ENCODE measurements at regions not wholly inside any gene's neighbourhood (a gene's known extent, or its start where the extent isn't known, plus 50 kb on each side); places are given as distances from the start of the nearest gene placed in this dataset.

GRCh38 chr2:107160640-107161239, 274.8 kb upstream of the ST6GAL2 start:
- Mint-ChIP-seq H3K27ac (no peak overlapping the region), H3K4me1 (no peaks in the 10 kb centered on the region), H3K36me3 (no peaks in the 10 kb centered on the region), H3K9me3 (peaks cover 10% of the 10 kb centered on the region), H3K4me3 (no peak overlapping the region)
- DNase-seq (ENCODE audit: low spot score in 2 of 2) (no peak), ATAC-seq (no peak)

GRCh38 chr2:107168141-107168540, 282.2 kb upstream of the ST6GAL2 start:
- no peak for ATAC-seq
- DNase-seq (ENCODE audit: low spot score in 2 of 2): no peak
- H3K4me3 Mint-ChIP-seq: no peak overlapping the region
- no peaks in the 10 kb centered on the region for H3K4me1 Mint-ChIP-seq
- peaks cover 6% of the 10 kb centered on the region for H3K9me3 Mint-ChIP-seq
- H3K27ac Mint-ChIP-seq: no peak overlapping the region
- no peaks in the 10 kb centered on the region for H3K36me3 Mint-ChIP-seq

- Mint-ChIP-seq H3K4me1 (no peaks in the 10 kb centered on the region), H3K4me3 (no peak overlapping the region), H3K36me3 (no peaks in the 10 kb centered on the region), H3K27ac (no peak overlapping the region), H3K9me3 (no peaks in the 10 kb centered on the region)
- no peak for DNase-seq (ENCODE audit: low spot score in 2 of 2)
- no peak for ATAC-seq
Observed at GRCh38 chr2:107174171-107174570, 288.2 kb upstream of the ST6GAL2 start.

GRCh38 chr2:107182981-107183380, 297.0 kb upstream of the ST6GAL2 start:
- DNase-seq (ENCODE audit: low spot score in 2 of 2) (no peak), ATAC-seq (no peak)
- no peak overlapping the region for H3K27ac Mint-ChIP-seq
- H3K4me1 Mint-ChIP-seq: no peaks in the 10 kb centered on the region
- peaks cover 7% of the 10 kb centered on the region for H3K9me3 Mint-ChIP-seq
- H3K4me3 Mint-ChIP-seq: no peak overlapping the region
- H3K36me3 Mint-ChIP-seq: no peaks in the 10 kb centered on the region

- H3K9me3 Mint-ChIP-seq: peaks cover 13% of the 10 kb centered on the region
- ATAC-seq (peak; percentile 31), DNase-seq (ENCODE audit: low spot score in 2 of 2) (no peak)
- H3K27ac Mint-ChIP-seq: no peak overlapping the region
- H3K4me3 Mint-ChIP-seq: no peak overlapping the region
- H3K36me3 Mint-ChIP-seq: no peaks in the 10 kb centered on the region
- no peaks in the 10 kb centered on the region for H3K4me1 Mint-ChIP-seq
Observed at GRCh38 chr2:107187870-107188269, 301.9 kb upstream of the ST6GAL2 start.

GRCh38 chr2:107195631-107196030, 309.7 kb upstream of the ST6GAL2 start:
- Mint-ChIP-seq H3K27ac (no peak overlapping the region), H3K9me3 (peaks cover 8% of the 10 kb centered on the region), H3K4me3 (no peak overlapping the region), H3K4me1 (no peaks in the 10 kb centered on the region), H3K36me3 (no peaks in the 10 kb centered on the region)
- DNase-seq (ENCODE audit: low spot score in 2 of 2): no peak
- no peak for ATAC-seq

GRCh38 chr2:107197594-107198294, 311.8 kb upstream of the ST6GAL2 start:
- Mint-ChIP-seq H3K36me3 (no peaks in the 10 kb centered on the region), H3K9me3 (peaks cover 14% of the 10 kb centered on the region), H3K27ac (no peak overlapping the region), H3K4me3 (no peak overlapping the region), H3K4me1 (no peaks in the 10 kb centered on the region)
- no peak for ATAC-seq
- no peak for DNase-seq (ENCODE audit: low spot score in 2 of 2)

GRCh38 chr2:107202962-107203591, 317.1 kb upstream of the ST6GAL2 start:
- Mint-ChIP-seq H3K4me1 (no peaks in the 10 kb centered on the region), H3K27ac (no peak overlapping the region)
- ATAC-seq: no peak

GRCh38 chr2:107215401-107216350, 329.7 kb upstream of the ST6GAL2 start:
- DNase-seq (ENCODE audit: low spot score in 2 of 2): no peak
- Mint-ChIP-seq H3K27ac (no peak overlapping the region), H3K4me3 (no peak overlapping the region), H3K9me3 (peaks cover 7% of the 10 kb centered on the region), H3K36me3 (no peaks in the 10 kb centered on the region), H3K4me1 (no peaks in the 10 kb centered on the region)
- no peak for ATAC-seq

More at GRCh38 chr2:107202962-107203591, 317.1 kb upstream of the ST6GAL2 start:
- peaks cover 11% of the 10 kb centered on the region for H3K9me3 Mint-ChIP-seq
- DNase-seq (ENCODE audit: low spot score in 2 of 2): no peak
- H3K4me3 Mint-ChIP-seq: no peak overlapping the region
- H3K36me3 Mint-ChIP-seq: no peaks in the 10 kb centered on the region

- DNase-seq (ENCODE audit: low spot score in 2 of 2): no peak
- no peaks in the 10 kb centered on the region for H3K4me1 Mint-ChIP-seq
- H3K9me3 Mint-ChIP-seq: peaks cover 3% of the 10 kb centered on the region
- no peak overlapping the region for H3K4me3 Mint-ChIP-seq
- no peak for ATAC-seq
- H3K27ac Mint-ChIP-seq: no peak overlapping the region
- no peaks in the 10 kb centered on the region for H3K36me3 Mint-ChIP-seq
Observed at GRCh38 chr2:107218208-107218607, 332.2 kb upstream of the ST6GAL2 start.

GRCh38 chr2:107222466-107222865, 336.5 kb upstream of the ST6GAL2 start:
- no peak for ATAC-seq
- Mint-ChIP-seq H3K4me1 (no peaks in the 10 kb centered on the region), H3K27ac (no peak overlapping the region), H3K36me3 (no peaks in the 10 kb centered on the region), H3K4me3 (no peak overlapping the region), H3K9me3 (peaks cover 7% of the 10 kb centered on the region)
- no peak for DNase-seq (ENCODE audit: low spot score in 2 of 2)

- ATAC-seq (no peak), DNase-seq (ENCODE audit: low spot score in 2 of 2) (no peak)
- Mint-ChIP-seq H3K4me1 (no peaks in the 10 kb centered on the region), H3K27ac (no peak overlapping the region), H3K9me3 (peaks cover 11% of the 10 kb centered on the region), H3K4me3 (no peak overlapping the region), H3K36me3 (no peaks in the 10 kb centered on the region)
Observed at GRCh38 chr2:107235491-107236254, 349.7 kb upstream of the ST6GAL2 start.

- no peaks in the 10 kb centered on the region for H3K4me1 Mint-ChIP-seq
- DNase-seq (ENCODE audit: low spot score in 2 of 2) (no peak), ATAC-seq (no peak)
- H3K36me3 Mint-ChIP-seq: no peaks in the 10 kb centered on the region
- H3K9me3 Mint-ChIP-seq: peaks cover 6% of the 10 kb centered on the region
- H3K4me3 Mint-ChIP-seq: no peak overlapping the region
- H3K27ac Mint-ChIP-seq: no peak overlapping the region
Observed at GRCh38 chr2:107242811-107243210, 356.8 kb upstream of the ST6GAL2 start.

- Mint-ChIP-seq H3K4me1 (no peaks in the 10 kb centered on the region), H3K27ac (no peak overlapping the region), H3K9me3 (peaks cover 3% of the 10 kb centered on the region), H3K4me3 (no peak overlapping the region), H3K36me3 (no peaks in the 10 kb centered on the region)
- DNase-seq (ENCODE audit: low spot score in 2 of 2): no peak
- peak; percentile 34 for ATAC-seq
Observed at GRCh38 chr2:107248932-107249331, 363.0 kb upstream of the ST6GAL2 start.

Data from stimulated activated effector memory CD8-positive, alpha-beta T cell treated with anti-CD3 and anti-CD28 coated beads, Interleukin-12 subunit alpha, Interleukin-12 subunit beta, amount 100 ng/mL, for 72 hours (primary cell).